Tibial artery (tissue), 4 donors: ENCODE measurements at regions not wholly inside any gene's neighbourhood (a gene's known extent, or its start where the extent isn't known, plus 50 kb on each side); places are given as distances from the start of the nearest gene placed in this dataset.
"Not testable (repeated sequence)": the region's sequence is repeated elsewhere in the genome, so short reads cannot be mapped to it uniquely, and the experiment has no call there.

Source experiments
- DNase-seq, 2 donors: peaks; one replicate each; pipeline ENCODE4 v3.0.0-alpha.2; 2019
- H3K27ac ChIP-seq, 2 donors: fragments of 200-600 bp; sonication (generic) in 1 of 2; 1 replicate in 1 of 2; 2 replicates in 1 of 2; pipeline ENCODE4 v1.5.1; 2018 to 2019; ENCODE audit warnings: mild to moderate bottlenecking in 1 of 2
- H3K27me3 ChIP-seq, 2 donors: fragments of 200-600 bp; sonication (generic) in 1 of 2; one replicate each; pipeline versions ENCODE4 v1.5.1 to v1.6.0; 2016 to 2019
- H3K36me3 ChIP-seq, 3 donors: fragments of 200-600 bp; sonication (generic) in 2 of 3; one replicate each; pipeline ENCODE4 v1.5.1; 2016 to 2019; ENCODE audit warnings: mild to moderate bottlenecking in 2 of 3
- H3K4me1 ChIP-seq, 4 donors: fragments of 200-600 bp; sonication (generic) in 2 of 4; 1 replicate in 3 of 4; 2 replicates in 1 of 4; pipeline ENCODE4 v1.5.1; 2016 to 2019
- H3K4me3 ChIP-seq, 2 donors: fragments of 200-600 bp; sonication (generic) in 1 of 2; 1 replicate in 1 of 2; 2 replicates in 1 of 2; pipeline ENCODE4 v1.5.1; 2018 to 2019; ENCODE audit warnings: mild to moderate bottlenecking in 2 of 2
- H3K9me3 ChIP-seq, 3 donors: fragments of 200-600 bp; sonication (generic) in 1 of 3; one replicate each; pipeline ENCODE4 v1.5.1; 2016 to 2019
- intact Hi-C: fragments of 100-400 bp; cut with DNase I; formaldehyde crosslinking; loops from one replicate; pipeline ENCODE4 v1.15.0; 2023; ENCODE audit warnings: low total_unique reads
- TF ChIP-seq, protein P1 (sequence below), 2 experiments: fragments of 200-600 bp in 1 of 2; fragments of 450-650 bp in 1 of 2; IDR thresholded peaks; one replicate each; pipeline ENCODE4 v1.5.1; 2017 to 2019; ENCODE audit warnings: antibody characterized with exemption in 2 of 2, mild to moderate bottlenecking in 1 of 2, moderate library complexity in 1 of 2

DNA sequence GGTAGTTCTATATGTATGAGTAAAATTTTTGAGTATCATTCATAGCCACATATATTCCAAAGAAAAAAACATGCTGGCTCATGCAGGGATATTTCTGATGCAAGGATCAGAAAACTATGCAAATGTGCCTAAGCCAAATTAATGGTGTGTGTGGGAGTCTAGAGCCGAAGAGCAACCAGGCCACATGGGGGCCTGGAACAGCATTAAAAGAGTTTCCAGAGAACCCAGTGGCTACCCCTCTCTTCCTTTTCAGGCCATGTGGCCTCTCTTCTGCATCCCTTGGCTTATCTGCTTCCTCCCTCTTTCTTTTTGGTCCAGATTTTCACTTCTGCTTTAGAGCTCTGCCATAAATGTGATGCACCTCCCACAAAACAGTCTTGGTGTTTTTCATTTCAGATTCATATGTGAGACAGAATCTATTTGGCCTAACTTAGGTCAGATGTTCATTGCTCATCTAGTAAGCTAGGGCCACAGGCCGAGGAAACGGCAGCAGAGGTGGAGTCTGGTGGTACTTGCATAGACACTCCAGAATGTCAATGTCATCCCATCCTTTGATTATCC is 300.0 kb downstream of the SH3GL2 start:
- H3K9me3 ChIP-seq: no peaks in the 10 kb centered on the region
- H3K27ac ChIP-seq: no peak overlapping the region
- DNase-seq: no peak
- TF ChIP-seq, protein P1, sequence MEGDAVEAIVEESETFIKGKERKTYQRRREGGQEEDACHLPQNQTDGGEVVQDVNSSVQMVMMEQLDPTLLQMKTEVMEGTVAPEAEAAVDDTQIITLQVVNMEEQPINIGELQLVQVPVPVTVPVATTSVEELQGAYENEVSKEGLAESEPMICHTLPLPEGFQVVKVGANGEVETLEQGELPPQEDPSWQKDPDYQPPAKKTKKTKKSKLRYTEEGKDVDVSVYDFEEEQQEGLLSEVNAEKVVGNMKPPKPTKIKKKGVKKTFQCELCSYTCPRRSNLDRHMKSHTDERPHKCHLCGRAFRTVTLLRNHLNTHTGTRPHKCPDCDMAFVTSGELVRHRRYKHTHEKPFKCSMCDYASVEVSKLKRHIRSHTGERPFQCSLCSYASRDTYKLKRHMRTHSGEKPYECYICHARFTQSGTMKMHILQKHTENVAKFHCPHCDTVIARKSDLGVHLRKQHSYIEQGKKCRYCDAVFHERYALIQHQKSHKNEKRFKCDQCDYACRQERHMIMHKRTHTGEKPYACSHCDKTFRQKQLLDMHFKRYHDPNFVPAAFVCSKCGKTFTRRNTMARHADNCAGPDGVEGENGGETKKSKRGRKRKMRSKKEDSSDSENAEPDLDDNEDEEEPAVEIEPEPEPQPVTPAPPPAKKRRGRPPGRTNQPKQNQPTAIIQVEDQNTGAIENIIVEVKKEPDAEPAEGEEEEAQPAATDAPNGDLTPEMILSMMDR (IDR thresholded peaks at IDR 0.05): no peak
- H3K36me3 ChIP-seq: no peaks in the 10 kb centered on the region
- no peaks in the 10 kb centered on the region for H3K27me3 ChIP-seq
- intact Hi-C loops: no loop called here
- H3K4me3 ChIP-seq: no peak overlapping the region
- H3K4me1 ChIP-seq: peaks cover 0 to 8% (median 0%) of the 10 kb centered on the region in 4 donors

- Histone ChIP-seq H3K36me3 (no peaks in the 10 kb centered on the region), H3K4me3 (no peak overlapping the region), H3K27me3 (no peaks in the 10 kb centered on the region), H3K27ac (no peak overlapping the region), H3K9me3 (no peaks in the 10 kb centered on the region), H3K4me1 (no peaks in the 10 kb centered on the region)
- DNase-seq: no peak
- intact Hi-C loops: no loop called here
- TF ChIP-seq, protein P1 (IDR thresholded peaks at IDR 0.05): no peak
Observed at GRCh38 chr9:17881371-17881770, 302.5 kb downstream of the SH3GL2 start.

GRCh38 chr9:17882688-17883594 is 304.1 kb downstream of the SH3GL2 start:
- TF ChIP-seq, protein P1 (IDR thresholded peaks at IDR 0.05): no peak
- Histone ChIP-seq H3K27me3 (no peaks in the 10 kb centered on the region), H3K4me3 (no peak overlapping the region), H3K27ac (no peak overlapping the region), H3K9me3 (no peaks in the 10 kb centered on the region), H3K36me3 (no peaks in the 10 kb centered on the region), H3K4me1 (no peaks in the 10 kb centered on the region)
- intact Hi-C loops: no loop called here
- no peak for DNase-seq

GRCh38 chr9:17888066-17888465 is 309.2 kb downstream of the SH3GL2 start:
- Histone ChIP-seq H3K9me3 (no peaks in the 10 kb centered on the region), H3K4me1 (no peaks in the 10 kb centered on the region), H3K4me3 (no peak overlapping the region), H3K36me3 (no peaks in the 10 kb centered on the region), H3K27me3 (no peaks in the 10 kb centered on the region), H3K27ac (no peak overlapping the region)
- TF ChIP-seq, protein P1 (IDR thresholded peaks at IDR 0.05): no peak
- intact Hi-C loops: loop anchor here (5.0 kb wide), 1 partner anchor 1464 kb away; no protein-coding TSS in a partner anchor
- DNase-seq: no peak

GRCh38 chr9:17888964-17889363 is 310.1 kb downstream of the SH3GL2 start:
- H3K4me1 ChIP-seq, H3K9me3 ChIP-seq, DNase-seq, H3K27ac ChIP-seq, H3K36me3 ChIP-seq, H3K27me3 ChIP-seq, H3K4me3 ChIP-seq: not testable (repeated sequence)
- intact Hi-C loops: loop anchor here (5.0 kb wide), 1 partner anchor 1463 kb away; no protein-coding TSS in a partner anchor

DNA sequence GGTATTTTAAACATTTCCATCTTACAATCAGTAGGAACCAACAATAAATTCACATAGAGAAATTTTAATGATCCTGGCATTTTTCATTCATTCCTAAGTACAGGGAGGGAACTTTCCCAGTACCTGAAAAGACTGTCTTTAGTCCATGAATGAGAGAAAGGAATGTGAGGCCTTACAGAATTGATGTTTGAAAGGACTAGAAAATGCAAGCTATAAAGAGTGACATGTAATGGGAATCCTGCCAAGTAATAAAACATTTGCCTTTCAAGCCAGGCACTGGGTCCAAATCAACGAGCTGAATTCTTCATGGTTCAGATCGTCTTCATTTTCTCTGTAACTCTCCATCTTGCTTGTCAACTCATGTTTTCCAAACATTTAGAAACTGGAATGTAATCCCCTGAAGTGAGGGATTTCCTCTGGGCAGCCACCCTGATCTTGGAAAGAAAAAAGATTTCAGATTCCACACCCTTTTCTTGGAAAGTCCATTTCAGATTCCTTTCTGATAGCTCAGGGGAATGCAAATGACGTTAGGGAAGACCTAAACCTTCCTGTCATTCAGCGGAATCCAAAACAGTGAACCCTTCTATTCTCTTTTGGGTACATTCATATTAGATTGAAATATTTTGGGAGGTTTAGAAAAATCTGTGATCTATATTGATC is 315.8 kb downstream of the SH3GL2 start:
- TF ChIP-seq, protein P1 (IDR thresholded peaks at IDR 0.05): no peak
- intact Hi-C loops: no loop called here
- Histone ChIP-seq H3K27me3 (no peaks in the 10 kb centered on the region), H3K36me3 (no peaks in the 10 kb centered on the region), H3K27ac (no peak overlapping the region), H3K4me3 (no peak overlapping the region), H3K4me1 (peaks cover 0 to 17% (median 3%) of the 10 kb centered on the region in 4 donors), H3K9me3 (no peaks in the 10 kb centered on the region)
- DNase-seq: no peak
